Caco-2 (cell line): ENCODE measurements at regions not wholly inside any gene's neighbourhood (a gene's known extent, or its start where the extent isn't known, plus 50 kb on each side); places are given as distances from the start of the nearest gene placed in this dataset.

ENCODE experiments used
- BruUV-seq: library from RNA; stranded (reverse); fragments of 400-500 nt; replicated peaks from 2 replicates; lab custom pipeline; 2021; lab: Mats Ljungman, UMichigan
- CTCF ChIA-PET: fragments of 300-600 bp; sonication (Branson Sonifier 250); formaldehyde crosslinking; loops from one replicate; lab custom pipeline; 2022; ENCODE audit warnings: antibody characterized with exemption; lab: Charles Lee
- POLR2A ChIA-PET: fragments of 300-600 bp; sonication (Branson Sonifier 250); formaldehyde crosslinking; loops from one replicate; lab custom pipeline; 2022; ENCODE audit warnings: antibody characterized with exemption; lab: Charles Lee
- DNase-seq, 2 experiments: peaks; one replicate each; pipeline versions ENCODE4 v3.0.0 to v3.0.0-alpha.2; 2020 to 2022
- H3K27me3 ChIP-seq: replicated peaks from 2 replicates; pipeline ENCODE4 v1.6.0; 2011; ENCODE audit warnings: low read length; ENCODE audit not compliant: control insufficient read depth, insufficient read depth
- H3K36me3 ChIP-seq: 2 replicates; pipeline ENCODE4 v1.5.1; 2011; ENCODE audit warnings: low read length; ENCODE audit not compliant: control insufficient read depth, insufficient read depth
- H3K4me1 ChIP-seq: fragments of 250-450 bp; sonication (Bioruptor Pico); 2 replicates; pipeline ENCODE4 v1.5.1; 2020; ENCODE audit warnings: mild to moderate bottlenecking
- H3K4me3 ChIP-seq: 2 replicates; pipeline ENCODE4 v1.5.1; 2011; ENCODE audit warnings: low read depth, mild to moderate bottlenecking, control low read depth, low read length
- H3K9me3 ChIP-seq: fragments of 250-450 bp; sonication (Bioruptor Pico); 2 replicates; pipeline ENCODE4 v1.5.1; 2020; ENCODE audit warnings: mild to moderate bottlenecking, moderate library complexity
- H3K27ac Mint-ChIP-seq: one replicate; pipeline ENCODE4 v1.8.0; 2022; ENCODE audit warnings: mixed read lengths; ENCODE audit not compliant: unreplicated experiment
- H3K27me3 Mint-ChIP-seq: one replicate; pipeline ENCODE4 v1.8.0; 2022; ENCODE audit warnings: mixed read lengths; ENCODE audit not compliant: insufficient read depth, unreplicated experiment
- H3K36me3 Mint-ChIP-seq: one replicate; pipeline ENCODE4 v1.8.0; 2022; ENCODE audit warnings: mild to moderate bottlenecking, mixed read lengths; ENCODE audit not compliant: insufficient read depth, unreplicated experiment
- H3K4me1 Mint-ChIP-seq: one replicate; pipeline ENCODE4 v1.8.0; 2022; ENCODE audit warnings: low read depth, mixed read lengths; ENCODE audit not compliant: unreplicated experiment
- H3K4me3 Mint-ChIP-seq: one replicate; pipeline ENCODE4 v1.8.0; 2022; ENCODE audit warnings: mild to moderate bottlenecking, moderate library complexity, mixed read lengths; ENCODE audit not compliant: unreplicated experiment
- H3K9me3 Mint-ChIP-seq: one replicate; pipeline ENCODE4 v1.8.0; 2022; ENCODE audit warnings: mixed read lengths; ENCODE audit not compliant: unreplicated experiment
- CTCF ChIP-seq, 2 experiments: fragments of 200-600 bp in 1 of 2; IDR thresholded peaks; 1 replicate in 1 of 2; 2 replicates in 1 of 2; pipeline versions ENCODE4 v1.5.1 to v1.8.0; 2011 to 2022; ENCODE audit warnings: antibody characterized with exemption in 1 of 2, control low read depth in 1 of 2, inconsistent platforms in 1 of 2, low read depth in 1 of 2, low read length in 1 of 2, mild to moderate bottlenecking in 1 of 2, moderate library complexity in 1 of 2; ENCODE audit not compliant: insufficient read depth in 1 of 2, severe bottlenecking in 1 of 2, unreplicated experiment in 1 of 2
- intact Hi-C: fragments of 100-400 bp; cut with micrococcal nuclease; formaldehyde crosslinking; loops from one replicate; pipeline ENCODE4 v1.10.0; 2022; ENCODE audit not compliant: unreplicated experiment

- no peaks in the 10 kb centered on the region for H3K4me1 Mint-ChIP-seq
- H3K4me1 ChIP-seq: no peaks in the 10 kb centered on the region
- POLR2A ChIA-PET: no interaction called here
- H3K27me3 Mint-ChIP-seq: peaks cover 10% of the 10 kb centered on the region
- no TSS peak for BruUV-seq
- no peaks in the 10 kb centered on the region for H3K27me3 ChIP-seq
- H3K36me3 Mint-ChIP-seq: no peaks in the 10 kb centered on the region
- no peak for DNase-seq
- intact Hi-C loops: no loop called here
- H3K4me3 ChIP-seq: no peak overlapping the region
- CTCF ChIA-PET: no interaction called here
- H3K4me3 Mint-ChIP-seq: no peak overlapping the region
- no peak for TF ChIP-seq CTCF (IDR thresholded peaks at IDR 0.05; ENCODE audit: insufficient read depth in 1 of 2, low read depth in 1 of 2, low read length in 1 of 2, severe bottlenecking in 1 of 2, unreplicated experiment in 1 of 2)
- H3K27ac Mint-ChIP-seq: no peak overlapping the region
- no peaks in the 10 kb centered on the region for H3K9me3 Mint-ChIP-seq
- H3K9me3 ChIP-seq: no peaks in the 10 kb centered on the region
- no peaks in the 10 kb centered on the region for H3K36me3 ChIP-seq
Observed at GRCh38 chr22:26983311-26983710, 325.9 kb downstream of the MIAT start.

- intact Hi-C loops: no loop called here
- ChIA-PET CTCF (no interaction called here), POLR2A (no interaction called here)
- Mint-ChIP-seq H3K36me3 (no peaks in the 10 kb centered on the region), H3K27ac (no peak overlapping the region), H3K4me1 (no peaks in the 10 kb centered on the region), H3K27me3 (peaks cover 7% of the 10 kb centered on the region), H3K4me3 (no peak overlapping the region), H3K9me3 (no peaks in the 10 kb centered on the region)
- Histone ChIP-seq H3K9me3 (no peaks in the 10 kb centered on the region), H3K4me1 (no peaks in the 10 kb centered on the region), H3K27me3 (no peaks in the 10 kb centered on the region), H3K4me3 (no peak overlapping the region), H3K36me3 (no peaks in the 10 kb centered on the region)
- BruUV-seq: no TSS peak
- no peak for TF ChIP-seq CTCF (IDR thresholded peaks at IDR 0.05; ENCODE audit: insufficient read depth in 1 of 2, low read depth in 1 of 2, low read length in 1 of 2, severe bottlenecking in 1 of 2, unreplicated experiment in 1 of 2)
- DNase-seq: no peak
Observed at GRCh38 chr22:26985206-26985605, 327.8 kb downstream of the MIAT start.

GRCh38 chr22:26985931-26986782 is 328.8 kb downstream of the MIAT start:
- H3K27me3 Mint-ChIP-seq: peaks cover 7% of the 10 kb centered on the region
- no peaks in the 10 kb centered on the region for H3K36me3 Mint-ChIP-seq
- Histone ChIP-seq H3K4me3 (no peak overlapping the region), H3K9me3 (no peaks in the 10 kb centered on the region), H3K27me3 (no peaks in the 10 kb centered on the region), H3K4me1 (no peaks in the 10 kb centered on the region), H3K36me3 (no peaks in the 10 kb centered on the region)
- intact Hi-C loops: no loop called here
- no peak for DNase-seq
- no peaks in the 10 kb centered on the region for H3K4me1 Mint-ChIP-seq
- no peak for TF ChIP-seq CTCF (IDR thresholded peaks at IDR 0.05; ENCODE audit: insufficient read depth in 1 of 2, low read depth in 1 of 2, low read length in 1 of 2, severe bottlenecking in 1 of 2, unreplicated experiment in 1 of 2)
- CTCF ChIA-PET: no interaction called here
- no peaks in the 10 kb centered on the region for H3K9me3 Mint-ChIP-seq
- H3K4me3 Mint-ChIP-seq: no peak overlapping the region
- POLR2A ChIA-PET: no interaction called here
- no TSS peak for BruUV-seq
- no peak overlapping the region for H3K27ac Mint-ChIP-seq
